ENCODE measurements at regions not wholly inside any gene's neighbourhood (a gene's known extent, or its start where the extent isn't known, plus 50 kb on each side); places are given as distances from the start of the nearest gene placed in this dataset.
"Not testable (repeated sequence)": the region's sequence is repeated elsewhere in the genome, so short reads cannot be mapped to it uniquely, and the experiment has no call there.

GRCh38 chr16:5323284-5324141, 225.9 kb upstream of the EEF2KMT start:
- H3K9me3 Mint-ChIP-seq = no peaks in the 10 kb centered on the region
- H3K4me1 Mint-ChIP-seq = no peaks in the 10 kb centered on the region
- no peaks in the 10 kb centered on the region for H3K36me3 Mint-ChIP-seq
- H3K27ac Mint-ChIP-seq = no peak overlapping the region
- H3K4me3 Mint-ChIP-seq = no peak overlapping the region
- H3K27me3 Mint-ChIP-seq = peaks cover 3% of the 10 kb centered on the region

- no peaks in the 10 kb centered on the region for H3K36me3 Mint-ChIP-seq
- peaks cover 4% of the 10 kb centered on the region for H3K27me3 Mint-ChIP-seq
- no peak overlapping the region for H3K27ac Mint-ChIP-seq
- no peaks in the 10 kb centered on the region for H3K4me1 Mint-ChIP-seq
- H3K4me3 Mint-ChIP-seq = no peak overlapping the region
- no peaks in the 10 kb centered on the region for H3K9me3 Mint-ChIP-seq
Measured at GRCh38 chr16:5321930-5322329, 224.3 kb upstream of the EEF2KMT start.

GRCh38 chr16:5319799-5320198, 222.2 kb upstream of the EEF2KMT start:
- no peak overlapping the region for H3K4me3 Mint-ChIP-seq
- no peaks in the 10 kb centered on the region for H3K4me1 Mint-ChIP-seq
- H3K27ac Mint-ChIP-seq = no peak overlapping the region
- H3K36me3 Mint-ChIP-seq = no peaks in the 10 kb centered on the region
- peaks cover 3% of the 10 kb centered on the region for H3K27me3 Mint-ChIP-seq
- H3K9me3 Mint-ChIP-seq = no peaks in the 10 kb centered on the region

GRCh38 chr16:5315914-5316313, 218.3 kb upstream of the EEF2KMT start:
- H3K36me3 Mint-ChIP-seq = no peaks in the 10 kb centered on the region
- H3K4me1 Mint-ChIP-seq = no peaks in the 10 kb centered on the region
- H3K9me3 Mint-ChIP-seq = no peaks in the 10 kb centered on the region
- no peak overlapping the region for H3K27ac Mint-ChIP-seq
- H3K27me3 Mint-ChIP-seq = peaks cover 7% of the 10 kb centered on the region
- no peak overlapping the region for H3K4me3 Mint-ChIP-seq

- H3K4me3 Mint-ChIP-seq = no peak overlapping the region
- peaks cover 7% of the 10 kb centered on the region for H3K27me3 Mint-ChIP-seq
Measured at GRCh38 chr16:5314377-5314776, 216.8 kb upstream of the EEF2KMT start.

GRCh38 chr16:5309946-5310611, 212.5 kb upstream of the EEF2KMT start:
- Mint-ChIP-seq H3K27me3 (peaks cover 12% of the 10 kb centered on the region), H3K4me1 (no peaks in the 10 kb centered on the region), H3K4me3 (no peak overlapping the region), H3K9me3 (peaks cover 7% of the 10 kb centered on the region), H3K36me3 (no peaks in the 10 kb centered on the region), H3K27ac (no peak overlapping the region)

More at GRCh38 chr16:5314377-5314776, 216.8 kb upstream of the EEF2KMT start:
- H3K9me3 Mint-ChIP-seq = no peaks in the 10 kb centered on the region
- no peak overlapping the region for H3K27ac Mint-ChIP-seq
- H3K36me3 Mint-ChIP-seq = no peaks in the 10 kb centered on the region
- no peaks in the 10 kb centered on the region for H3K4me1 Mint-ChIP-seq

- no peak overlapping the region for H3K27ac Mint-ChIP-seq
- H3K27me3 Mint-ChIP-seq = peaks cover 21% of the 10 kb centered on the region
- H3K4me3 Mint-ChIP-seq = no peak overlapping the region
- H3K4me1 Mint-ChIP-seq = no peaks in the 10 kb centered on the region
- H3K36me3 Mint-ChIP-seq = no peaks in the 10 kb centered on the region
- peaks cover 24% of the 10 kb centered on the region for H3K9me3 Mint-ChIP-seq
Measured at GRCh38 chr16:5305023-5305422, 207.4 kb upstream of the EEF2KMT start.

GRCh38 chr16:5302372-5303114, 204.9 kb upstream of the EEF2KMT start:
- Mint-ChIP-seq H3K4me1 (no peaks in the 10 kb centered on the region), H3K9me3 (peaks cover 16% of the 10 kb centered on the region), H3K36me3 (no peaks in the 10 kb centered on the region), H3K4me3 (no peak overlapping the region), H3K27me3 (peaks cover 18% of the 10 kb centered on the region), H3K27ac (no peak overlapping the region)

- Mint-ChIP-seq H3K36me3 (no peaks in the 10 kb centered on the region), H3K27me3 (peaks cover 5% of the 10 kb centered on the region), H3K9me3 (peaks cover 7% of the 10 kb centered on the region), H3K4me3 (no peak overlapping the region), H3K27ac (no peak overlapping the region), H3K4me1 (no peaks in the 10 kb centered on the region)
Measured at GRCh38 chr16:5298202-5298601, 200.6 kb upstream of the EEF2KMT start.

- no peaks in the 10 kb centered on the region for H3K36me3 Mint-ChIP-seq
- H3K4me1 Mint-ChIP-seq = no peaks in the 10 kb centered on the region
- no peaks in the 10 kb centered on the region for H3K9me3 Mint-ChIP-seq
- H3K27me3 Mint-ChIP-seq = peaks cover 6% of the 10 kb centered on the region
- H3K4me3 Mint-ChIP-seq = no peak overlapping the region
- no peak overlapping the region for H3K27ac Mint-ChIP-seq
Measured at GRCh38 chr16:5296176-5296575, 198.6 kb upstream of the EEF2KMT start.

- not testable (repeated sequence) for H3K27ac Mint-ChIP-seq, H3K4me1 Mint-ChIP-seq, H3K36me3 Mint-ChIP-seq, H3K9me3 Mint-ChIP-seq, H3K27me3 Mint-ChIP-seq, H3K4me3 Mint-ChIP-seq
Measured at GRCh38 chr16:5295304-5295703, 197.7 kb upstream of the EEF2KMT start.

GRCh38 chr16:5282152-5282551, 184.6 kb upstream of the EEF2KMT start:
- H3K36me3 Mint-ChIP-seq, H3K27me3 Mint-ChIP-seq, H3K4me1 Mint-ChIP-seq, H3K27ac Mint-ChIP-seq, H3K4me3 Mint-ChIP-seq: not testable (repeated sequence)
- H3K9me3 Mint-ChIP-seq = peaks cover 43% of the 10 kb centered on the region

- no peaks in the 10 kb centered on the region for H3K9me3 Mint-ChIP-seq
- no peaks in the 10 kb centered on the region for H3K36me3 Mint-ChIP-seq
- H3K27me3 Mint-ChIP-seq = peaks cover 7% of the 10 kb centered on the region
- no peak overlapping the region for H3K4me3 Mint-ChIP-seq
- H3K4me1 Mint-ChIP-seq = no peaks in the 10 kb centered on the region
- H3K27ac Mint-ChIP-seq = no peak overlapping the region
Measured at GRCh38 chr16:5257462-5257861, 159.9 kb upstream of the EEF2KMT start.

GRCh38 chr16:5252791-5253190, 155.2 kb upstream of the EEF2KMT start:
- no peak overlapping the region for H3K4me3 Mint-ChIP-seq

GRCh38 chr16:5247403-5247802, 149.8 kb upstream of the EEF2KMT start:
- not testable (repeated sequence) for H3K36me3 Mint-ChIP-seq, H3K4me3 Mint-ChIP-seq, H3K9me3 Mint-ChIP-seq, H3K27ac Mint-ChIP-seq, H3K4me1 Mint-ChIP-seq
- H3K27me3 Mint-ChIP-seq = peaks cover 11% of the 10 kb centered on the region

More at GRCh38 chr16:5252791-5253190, 155.2 kb upstream of the EEF2KMT start:
- no peaks in the 10 kb centered on the region for H3K4me1 Mint-ChIP-seq
- no peak overlapping the region for H3K27ac Mint-ChIP-seq
- H3K9me3 Mint-ChIP-seq = no peaks in the 10 kb centered on the region
- H3K27me3 Mint-ChIP-seq = no peaks in the 10 kb centered on the region
- no peaks in the 10 kb centered on the region for H3K36me3 Mint-ChIP-seq

GRCh38 chr16:5240278-5240626, 142.7 kb upstream of the EEF2KMT start:
- not testable (repeated sequence) for H3K9me3 Mint-ChIP-seq, H3K4me3 Mint-ChIP-seq, H3K27ac Mint-ChIP-seq, H3K4me1 Mint-ChIP-seq, H3K36me3 Mint-ChIP-seq
- peaks cover 31% of the 10 kb centered on the region for H3K27me3 Mint-ChIP-seq

Data from activated naive CD4-positive, alpha-beta T cell treated with anti-CD3 and anti-CD28 coated beads, Interleukin-2, amount 50 U/mL, for 24 hours (primary cell).